HepG2 (cell line): ENCODE measurements at regions not wholly inside any gene's neighbourhood (a gene's known extent, or its start where the extent isn't known, plus 50 kb on each side); places are given as distances from the start of the nearest gene placed in this dataset.

Experiments used
- ATAC-seq: fragments of 200-7000 bp; cut with Tn5 transposase; 3 replicates; pipeline ENCODE4 v1.9.1; 2020; ENCODE audit warnings: mild to moderate bottlenecking, moderate library complexity
- BruUV-seq: library from RNA; stranded (reverse); fragments of 400-500 nt; replicated peaks from 2 replicates; lab custom pipeline; 2021; lab: Mats Ljungman, UMichigan
- CTCF ChIA-PET: fragments of 300-600 bp; formaldehyde crosslinking; extraction: SDS; loops from one replicate; lab custom pipeline; 2021; ENCODE audit warnings: low total read pairs, inconsistent platforms, low intra/inter-chr PET ratio; lab: Yijun Ruan, JAX
- POLR2A ChIA-PET: fragments of 350-600 bp; sonication (Branson Sonifier 250); formaldehyde crosslinking; loops from one replicate; lab custom pipeline; 2020; ENCODE audit warnings: antibody characterized with exemption, inconsistent platforms; lab: Yijun Ruan, JAX
- DNase-seq: peaks from one replicate; pipeline ENCODE4 v3.0.0-alpha.2; 2015; ENCODE audit warnings: low spot score
- FAIRE-seq: peaks from 3 replicates; lab custom pipeline; 2011; peaks lifted over from hg19 to GRCh38; lab: Jason Lieb, UNC
- H2AFZ ChIP-seq: one replicate; pipeline ENCODE4 v1.6.1; 2011; ENCODE audit warnings: low read length, inconsistent platforms
- H3K27ac ChIP-seq: fragments of 300-600 bp; 3 replicates; pipeline ENCODE4 v1.8.0; 2011; ENCODE audit warnings: mixed run types, mild to moderate bottlenecking, mixed read lengths, low read length, inconsistent platforms; ENCODE audit not compliant: insufficient read depth; ENCODE audit errors: extremely low read length
- H3K27me3 ChIP-seq, 2 experiments: fragments of 200-600 bp in 1 of 2; 2 replicates in 1 of 2; 3 replicates in 1 of 2; pipeline versions ENCODE4 v1.6.0 to v1.8.0; 2011; ENCODE audit warnings: low read length in 2 of 2, mild to moderate bottlenecking in 2 of 2, moderate library complexity in 2 of 2, inconsistent platforms in 1 of 2; ENCODE audit not compliant: insufficient read depth in 2 of 2, control insufficient read depth in 1 of 2
- H3K36me3 ChIP-seq, 2 experiments: fragments of 200-600 bp in 1 of 2; replicated peaks in 1 of 2; 2 replicates in 1 of 2; 3 replicates in 1 of 2; pipeline versions ENCODE4 v1.5.1 to v1.8.0; 2011; ENCODE audit warnings: low read length in 2 of 2, inconsistent platforms in 1 of 2; ENCODE audit not compliant: insufficient read depth in 2 of 2, control insufficient read depth in 1 of 2
- H3K4me1 ChIP-seq: 2 replicates; pipeline ENCODE4 v1.5.1; 2012; ENCODE audit warnings: low read length, inconsistent platforms; ENCODE audit not compliant: insufficient read depth
- H3K4me2 ChIP-seq: 2 replicates; pipeline ENCODE4 v1.6.0; 2011; ENCODE audit warnings: low read depth, low read length, inconsistent platforms
- H3K4me3 ChIP-seq, 3 experiments: fragments of 200-600 bp in 1 of 3; sonication (generic), shearing (Covaris generic) in 1 of 3; replicated peaks in 1 of 3; 2 replicates each; pipeline ENCODE4 v1.5.1; 2011 to 2016; ENCODE audit warnings: low read length in 3 of 3, inconsistent platforms in 2 of 3, low read depth in 2 of 3, mild to moderate bottlenecking in 2 of 3, control low read depth in 1 of 3, mixed read lengths in 1 of 3; ENCODE audit not compliant: insufficient read depth in 1 of 3
- H3K79me2 ChIP-seq: one replicate; pipeline ENCODE4 v1.6.1; 2011; ENCODE audit warnings: low read length, inconsistent platforms; ENCODE audit not compliant: insufficient read depth
- H3K9ac ChIP-seq: 2 replicates; pipeline ENCODE4 v1.6.0; 2011; ENCODE audit warnings: mild to moderate bottlenecking, low read depth, low read length, inconsistent platforms; ENCODE audit not compliant: insufficient read depth
- H3K9me3 ChIP-seq: 2 replicates; pipeline ENCODE4 v1.5.1; 2012; ENCODE audit warnings: mild to moderate bottlenecking, low read length
- H4K20me1 ChIP-seq: 2 replicates; pipeline ENCODE4 v1.6.0; 2011; ENCODE audit warnings: inconsistent platforms, mild to moderate bottlenecking, low read length, moderate library complexity; ENCODE audit not compliant: insufficient read depth
- AGO2 ChIP-seq: fragments of 200-400 bp; formaldehyde crosslinking; optimal IDR thresholded peaks from 2 replicates; pipeline ENCODE3; 2017; ENCODE audit warnings: mild to moderate bottlenecking, low read depth, low read length, moderate library complexity
- EZH2 ChIP-seq: conservative IDR thresholded peaks from 2 replicates; pipeline ENCODE4 v1.6.1; 2012; ENCODE audit warnings: mild to moderate bottlenecking, low read depth, low read length, moderate library complexity
- MAZ ChIP-seq, 2 experiments: sonication (generic) in 1 of 2; formaldehyde crosslinking in 1 of 2; IDR thresholded peaks; 2 replicates each; pipeline versions ENCODE4 v1.5.0 to v1.6.1; 2012 to 2020; ENCODE audit warnings: low read depth in 2 of 2, mild to moderate bottlenecking in 2 of 2, borderline replicate concordance in 1 of 2, improper control_type of control experiment in 1 of 2, low read length in 1 of 2, missing genetic modification reagents in 1 of 2, moderate library complexity in 1 of 2
- MYNN ChIP-seq: sonication (generic); formaldehyde crosslinking; IDR thresholded peaks from 2 replicates; pipeline ENCODE4 v1.4.0; 2020; ENCODE audit warnings: mild to moderate bottlenecking, low read depth, missing genetic modification reagents
- NAIF1 ChIP-seq: sonication (generic); formaldehyde crosslinking; IDR thresholded peaks from 2 replicates; pipeline ENCODE4 v1.5.0; 2020; ENCODE audit warnings: mild to moderate bottlenecking, missing genetic modification reagents, borderline replicate concordance
- NFIB ChIP-seq: sonication (generic); formaldehyde crosslinking; IDR thresholded peaks from 2 replicates; pipeline ENCODE4 v1.9.0; 2021; ENCODE audit warnings: missing genetic modification reagents, mild to moderate bottlenecking, borderline replicate concordance
- PHF5A ChIP-seq: IDR thresholded peaks from one replicate; pipeline ENCODE4 v1.6.1; 2018; ENCODE audit warnings: low read depth, missing genetic modification reagents; ENCODE audit not compliant: unreplicated experiment
- PTBP1 ChIP-seq: fragments of 200-400 bp; formaldehyde crosslinking; IDR thresholded peaks from 2 replicates; pipeline ENCODE4 v1.6.1; 2018; ENCODE audit warnings: low read length, low read depth; ENCODE audit not compliant: poor library complexity, severe bottlenecking
- SAFB2 ChIP-seq: sonication (generic); formaldehyde crosslinking; IDR thresholded peaks from 2 replicates; pipeline ENCODE4 v1.5.1; 2020; ENCODE audit warnings: missing genetic modification reagents, low read depth, mild to moderate bottlenecking, borderline replicate concordance
- TMF1 ChIP-seq: sonication (generic); formaldehyde crosslinking; IDR thresholded peaks from 2 replicates; pipeline ENCODE4 v1.8.1; 2022; ENCODE audit warnings: low read depth, missing genetic modification reagents
- ZBTB1 ChIP-seq: sonication (generic); formaldehyde crosslinking; IDR thresholded peaks from 2 replicates; pipeline ENCODE4 v1.4.0; 2020; ENCODE audit warnings: missing genetic modification reagents, borderline replicate concordance
- ZFP1 ChIP-seq: IDR thresholded peaks from 2 replicates; pipeline ENCODE4 v1.6.1; 2016
- ZNF142 ChIP-seq: sonication (generic); formaldehyde crosslinking; IDR thresholded peaks from 2 replicates; pipeline ENCODE4 v1.4.0; 2020; ENCODE audit warnings: missing genetic modification reagents
- WGBS: methylation state at CpG from one replicate; pipeline ENCODE4 v1.1.6; 2017; ENCODE audit warnings: low lambda C conversion rate; 5-methylcytosine and 5-hydroxymethylcytosine counted together
- in situ Hi-C: cut with HindIII; loops from 2 replicates; pipeline ENCODE4 v1.10.0; 2017; ENCODE audit warnings: low pct_unique_long_range_greater_than_20kb; ENCODE audit not compliant: extremely low pct_ligation_motif_present
- intact Hi-C: fragments of 100-400 bp; cut with micrococcal nuclease; formaldehyde crosslinking; loops from one replicate; pipeline ENCODE4 v1.10.0; 2022; ENCODE audit not compliant: unreplicated experiment

- Histone ChIP-seq H3K4me2 (no peak overlapping the region), H3K4me1 (no peaks in the 10 kb centered on the region), H3K27ac (no peak overlapping the region), H3K4me3 (no peak overlapping the region), H2AFZ (no peak overlapping the region), H3K79me2 (no peaks in the 10 kb centered on the region), H3K9me3 (no peaks in the 10 kb centered on the region), H3K9ac (no peak overlapping the region), H3K27me3 (no peaks in the 10 kb centered on the region; a peak in 1 of 5 replicates), H4K20me1 (no peaks in the 10 kb centered on the region), H3K36me3 (no peaks in the 10 kb centered on the region)
- 5% methylated on average over 2 of the region's 2 CpGs for WGBS
- ATAC-seq (no peak), DNase-seq (no peak), FAIRE-seq (no peak)
- in situ Hi-C loops (no loop called here), intact Hi-C loops (no loop called here)
- POLR2A ChIA-PET, result no interaction called here
- TF ChIP-seq NAIF1 (no peak), ZNF142 (CRISPR knock-in tag) (no peak), MYNN (no peak), TMF1 (CRISPR knock-in tag) (no peak), PTBP1 (no peak), ZFP1 (CRISPR knock-in tag) (no peak), SAFB2 (CRISPR knock-in tag) (no peak), AGO2 (no peak), PHF5A (CRISPR knock-in tag) (no peak), ZBTB1 (CRISPR knock-in tag) (no peak), MAZ (IDR thresholded peaks at IDR 0.05; ENCODE audit: borderline replicate concordance, low read depth, low read length) (no peak), MAZ (CRISPR knock-in tag; IDR thresholded peaks at IDR 0.05; ENCODE audit: low read depth) (no peak), NFIB (CRISPR knock-in tag) (no peak), EZH2 (no peak)
- no TSS peak for BruUV-seq
- CTCF ChIA-PET, result no interaction called here
These were observed 54.8 kb upstream of the ATP2C1 start for GRCh38 chr3:130838898-130839600.
